ENCODE measurements at regions not wholly inside any gene's neighbourhood (a gene's known extent, or its start where the extent isn't known, plus 50 kb on each side); places are given as distances from the start of the nearest gene placed in this dataset.

DNA sequence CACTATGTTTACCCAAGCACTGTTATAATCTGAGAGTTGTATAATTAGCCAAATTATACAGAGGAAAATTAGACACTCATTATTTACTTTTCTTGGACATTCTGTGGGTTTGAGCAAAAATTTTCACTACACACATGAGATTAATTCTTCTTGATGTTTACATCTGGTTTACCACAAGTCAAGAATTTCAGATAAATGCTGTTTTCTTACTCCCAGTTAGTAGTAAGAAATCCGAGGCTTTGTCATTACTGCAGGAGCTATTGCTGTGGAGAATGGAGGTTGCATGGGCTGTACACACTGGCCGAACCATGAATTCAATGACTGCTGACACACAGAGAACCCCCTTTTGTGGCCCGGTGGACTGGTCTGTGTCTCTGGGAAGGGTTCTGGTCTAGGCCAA lies 207.7 kb upstream of the CFAP20DC start (continued):
- TF ChIP-seq, protein P1, sequence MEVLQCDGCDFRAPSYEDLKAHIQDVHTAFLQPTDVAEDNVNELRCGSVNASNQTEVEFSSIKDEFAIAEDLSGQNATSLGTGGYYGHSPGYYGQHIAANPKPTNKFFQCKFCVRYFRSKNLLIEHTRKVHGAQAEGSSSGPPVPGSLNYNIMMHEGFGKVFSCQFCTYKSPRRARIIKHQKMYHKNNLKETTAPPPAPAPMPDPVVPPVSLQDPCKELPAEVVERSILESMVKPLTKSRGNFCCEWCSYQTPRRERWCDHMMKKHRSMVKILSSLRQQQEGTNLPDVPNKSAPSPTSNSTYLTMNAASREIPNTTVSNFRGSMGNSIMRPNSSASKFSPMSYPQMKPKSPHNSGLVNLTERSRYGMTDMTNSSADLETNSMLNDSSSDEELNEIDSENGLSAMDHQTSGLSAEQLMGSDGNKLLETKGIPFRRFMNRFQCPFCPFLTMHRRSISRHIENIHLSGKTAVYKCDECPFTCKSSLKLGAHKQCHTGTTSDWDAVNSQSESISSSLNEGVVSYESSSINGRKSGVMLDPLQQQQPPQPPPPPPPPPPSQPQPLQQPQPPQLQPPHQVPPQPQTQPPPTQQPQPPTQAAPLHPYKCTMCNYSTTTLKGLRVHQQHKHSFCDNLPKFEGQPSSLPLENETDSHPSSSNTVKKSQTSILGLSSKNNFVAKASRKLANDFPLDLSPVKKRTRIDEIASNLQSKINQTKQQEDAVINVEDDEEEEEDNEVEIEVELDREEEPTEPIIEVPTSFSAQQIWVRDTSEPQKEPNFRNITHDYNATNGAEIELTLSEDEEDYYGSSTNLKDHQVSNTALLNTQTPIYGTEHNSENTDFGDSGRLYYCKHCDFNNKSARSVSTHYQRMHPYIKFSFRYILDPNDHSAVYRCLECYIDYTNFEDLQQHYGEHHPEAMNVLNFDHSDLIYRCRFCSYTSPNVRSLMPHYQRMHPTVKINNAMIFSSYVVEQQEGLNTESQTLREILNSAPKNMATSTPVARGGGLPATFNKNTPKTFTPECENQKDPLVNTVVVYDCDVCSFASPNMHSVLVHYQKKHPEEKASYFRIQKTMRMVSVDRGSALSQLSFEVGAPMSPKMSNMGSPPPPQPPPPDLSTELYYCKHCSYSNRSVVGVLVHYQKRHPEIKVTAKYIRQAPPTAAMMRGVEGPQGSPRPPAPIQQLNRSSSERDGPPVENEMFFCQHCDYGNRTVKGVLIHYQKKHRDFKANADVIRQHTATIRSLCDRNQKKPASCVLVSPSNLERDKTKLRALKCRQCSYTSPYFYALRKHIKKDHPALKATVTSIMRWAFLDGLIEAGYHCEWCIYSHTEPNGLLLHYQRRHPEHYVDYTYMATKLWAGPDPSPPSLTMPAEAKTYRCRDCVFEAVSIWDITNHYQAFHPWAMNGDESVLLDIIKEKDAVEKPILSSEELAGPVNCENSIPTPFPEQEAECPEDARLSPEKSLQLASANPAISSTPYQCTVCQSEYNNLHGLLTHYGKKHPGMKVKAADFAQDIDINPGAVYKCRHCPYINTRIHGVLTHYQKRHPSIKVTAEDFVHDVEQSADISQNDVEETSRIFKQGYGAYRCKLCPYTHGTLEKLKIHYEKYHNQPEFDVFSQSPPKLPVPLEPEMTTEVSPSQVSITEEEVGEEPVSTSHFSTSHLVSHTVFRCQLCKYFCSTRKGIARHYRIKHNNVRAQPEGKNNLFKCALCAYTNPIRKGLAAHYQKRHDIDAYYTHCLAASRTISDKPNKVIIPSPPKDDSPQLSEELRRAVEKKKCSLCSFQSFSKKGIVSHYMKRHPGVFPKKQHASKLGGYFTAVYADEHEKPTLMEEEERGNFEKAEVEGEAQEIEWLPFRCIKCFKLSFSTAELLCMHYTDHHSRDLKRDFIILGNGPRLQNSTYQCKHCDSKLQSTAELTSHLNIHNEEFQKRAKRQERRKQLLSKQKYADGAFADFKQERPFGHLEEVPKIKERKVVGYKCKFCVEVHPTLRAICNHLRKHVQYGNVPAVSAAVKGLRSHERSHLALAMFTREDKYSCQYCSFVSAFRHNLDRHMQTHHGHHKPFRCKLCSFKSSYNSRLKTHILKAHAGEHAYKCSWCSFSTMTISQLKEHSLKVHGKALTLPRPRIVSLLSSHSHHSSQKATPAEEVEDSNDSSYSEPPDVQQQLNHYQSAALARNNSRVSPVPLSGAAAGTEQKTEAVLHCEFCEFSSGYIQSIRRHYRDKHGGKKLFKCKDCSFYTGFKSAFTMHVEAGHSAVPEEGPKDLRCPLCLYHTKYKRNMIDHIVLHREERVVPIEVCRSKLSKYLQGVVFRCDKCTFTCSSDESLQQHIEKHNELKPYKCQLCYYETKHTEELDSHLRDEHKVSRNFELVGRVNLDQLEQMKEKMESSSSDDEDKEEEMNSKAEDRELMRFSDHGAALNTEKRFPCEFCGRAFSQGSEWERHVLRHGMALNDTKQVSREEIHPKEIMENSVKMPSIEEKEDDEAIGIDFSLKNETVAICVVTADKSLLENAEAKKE (CRISPR knock-in tag; IDR thresholded peaks at IDR 0.05) = no peak
- TF ChIP-seq JUNB (IDR thresholded peaks at IDR 0.05; ENCODE audit: unreplicated experiment) = no peak
- TF ChIP-seq POLR2AphosphoS5 (IDR thresholded peaks at IDR 0.05; ENCODE audit: low read depth) = no peak
- TF ChIP-seq, protein P2, sequence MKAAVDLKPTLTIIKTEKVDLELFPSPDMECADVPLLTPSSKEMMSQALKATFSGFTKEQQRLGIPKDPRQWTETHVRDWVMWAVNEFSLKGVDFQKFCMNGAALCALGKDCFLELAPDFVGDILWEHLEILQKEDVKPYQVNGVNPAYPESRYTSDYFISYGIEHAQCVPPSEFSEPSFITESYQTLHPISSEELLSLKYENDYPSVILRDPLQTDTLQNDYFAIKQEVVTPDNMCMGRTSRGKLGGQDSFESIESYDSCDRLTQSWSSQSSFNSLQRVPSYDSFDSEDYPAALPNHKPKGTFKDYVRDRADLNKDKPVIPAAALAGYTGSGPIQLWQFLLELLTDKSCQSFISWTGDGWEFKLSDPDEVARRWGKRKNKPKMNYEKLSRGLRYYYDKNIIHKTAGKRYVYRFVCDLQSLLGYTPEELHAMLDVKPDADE (IDR thresholded peaks at IDR 0.05) = no peak
- TF ChIP-seq ZNF114 (CRISPR knock-in tag; IDR thresholded peaks at IDR 0.05) = no peak
- TF ChIP-seq CREB1 (CRISPR knock-in tag; IDR thresholded peaks at IDR 0.05; ENCODE audit: low read depth) = no peak
- TF ChIP-seq STAT1 (IDR thresholded peaks at IDR 0.05; ENCODE audit: unreplicated experiment) = no peak
- no peak for TF ChIP-seq EZH2 (IDR thresholded peaks at IDR 0.05; ENCODE audit: low read depth, unreplicated experiment)
- no peak for TF ChIP-seq EZH2phosphoT487 (IDR thresholded peaks at IDR 0.05; ENCODE audit: unreplicated experiment)
- TF ChIP-seq NANOG (IDR thresholded peaks at IDR 0.05; ENCODE audit: borderline replicate concordance) = no peak

DNA sequence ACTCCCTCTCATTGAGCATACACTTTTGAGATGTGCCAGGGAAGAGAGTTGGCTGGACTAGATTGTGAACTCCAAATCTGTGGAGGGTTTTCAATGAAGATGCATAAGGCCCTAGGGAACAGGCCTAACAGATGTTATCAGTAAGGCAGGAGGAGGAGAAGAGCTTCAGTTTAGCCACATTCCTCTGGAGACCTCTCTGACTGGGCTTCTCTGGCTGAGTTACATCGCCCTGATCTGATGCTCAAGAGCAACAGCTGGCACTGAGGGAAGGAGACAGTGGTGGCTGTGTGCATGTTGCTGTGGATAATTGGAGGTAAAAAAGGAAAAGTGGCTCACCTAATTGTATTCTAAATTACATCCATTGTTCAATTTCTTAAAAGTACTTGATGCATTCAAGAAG lies 206.4 kb upstream of the CFAP20DC start:
- no peak overlapping the region for H2AFZ ChIP-seq
- no peaks in the 10 kb centered on the region for H3K4me1 ChIP-seq (ENCODE audit: insufficient read depth)
- H3K9me2 ChIP-seq (ENCODE audit: insufficient read depth) = no peaks in the 10 kb centered on the region
- H3K27me3 ChIP-seq (ENCODE audit: insufficient read depth) = no peaks in the 10 kb centered on the region
- H3K4me3 ChIP-seq = no peak overlapping the region
- H3K9me3 Mint-ChIP-seq = no peaks in the 10 kb centered on the region; the same call in 2 of the 3 replicates
- no peaks in the 10 kb centered on the region for H3F3A ChIP-seq (replicated peaks; ENCODE audit: low read depth)
- H3K27ac ChIP-seq (ENCODE audit: low read depth) = no peak overlapping the region
- no peaks in the 10 kb centered on the region for H3K36me3 Mint-ChIP-seq (ENCODE audit: low read depth)
- no peaks in the 10 kb centered on the region for H4K20me1 ChIP-seq (replicated peaks; ENCODE audit: insufficient read depth)
- no peaks in the 10 kb centered on the region for H3K27me3 Mint-ChIP-seq (ENCODE audit: insufficient read depth, low read depth, poor library complexity)
- H3K4me1 Mint-ChIP-seq = peaks cover 2% of the 10 kb centered on the region; the same call in 2 of the 3 replicates
- H3K79me2 ChIP-seq (replicated peaks; ENCODE audit: insufficient read depth) = no peaks in the 10 kb centered on the region
- H3K36me3 ChIP-seq (ENCODE audit: insufficient read depth) = no peaks in the 10 kb centered on the region
- ATAC-seq (no peak), DNase-seq (ENCODE audit: low spot score) (no peak)
- H3K4me3 Mint-ChIP-seq = no peak overlapping the region
- no peak overlapping the region for H3K4me2 ChIP-seq
- H3K27ac Mint-ChIP-seq = no peak overlapping the region
- TF ChIP-seq EZH2phosphoT487 (IDR thresholded peaks at IDR 0.05; ENCODE audit: unreplicated experiment) (no peak), ZNF114 (CRISPR knock-in tag; IDR thresholded peaks at IDR 0.05) (no peak), STAT1 (IDR thresholded peaks at IDR 0.05; ENCODE audit: unreplicated experiment) (no peak), CREB1 (CRISPR knock-in tag; IDR thresholded peaks at IDR 0.05; ENCODE audit: low read depth) (no peak), JUNB (IDR thresholded peaks at IDR 0.05; ENCODE audit: unreplicated experiment) (no peak), EZH2 (IDR thresholded peaks at IDR 0.05; ENCODE audit: low read depth, unreplicated experiment) (no peak), REST (IDR thresholded peaks at IDR 0.05; ENCODE audit: unreplicated experiment) (no peak)
